ENCODE measurements at regions not wholly inside any gene's neighbourhood (a gene's known extent, or its start where the extent isn't known, plus 50 kb on each side); places are given as distances from the start of the nearest gene placed in this dataset.
"Not testable (repeated sequence)": the region's sequence is repeated elsewhere in the genome, so short reads cannot be mapped to it uniquely, and the experiment has no call there.

DNA sequence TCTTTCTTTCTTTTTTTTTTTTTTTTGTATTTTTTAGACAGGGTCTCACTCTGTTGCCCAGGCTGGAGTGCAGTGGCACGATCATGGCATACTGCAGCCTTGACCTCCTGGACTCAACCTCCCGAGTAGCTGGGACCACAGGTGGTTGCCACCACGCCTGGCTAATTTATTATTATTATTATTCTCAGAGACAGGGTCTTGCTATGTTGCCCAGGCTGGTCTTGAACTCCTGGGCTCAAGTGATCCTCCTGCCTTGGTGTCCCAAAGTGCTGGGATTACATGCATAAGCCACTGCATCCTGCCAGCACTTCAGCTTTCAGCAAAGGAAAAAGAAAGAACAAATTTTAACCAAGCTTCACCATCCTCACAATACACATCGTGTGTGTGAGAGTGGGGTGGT lies 97.9 kb upstream of the SERBP1 start:
- intact Hi-C loops (cut with micrococcal nuclease): no loop called here

DNA sequence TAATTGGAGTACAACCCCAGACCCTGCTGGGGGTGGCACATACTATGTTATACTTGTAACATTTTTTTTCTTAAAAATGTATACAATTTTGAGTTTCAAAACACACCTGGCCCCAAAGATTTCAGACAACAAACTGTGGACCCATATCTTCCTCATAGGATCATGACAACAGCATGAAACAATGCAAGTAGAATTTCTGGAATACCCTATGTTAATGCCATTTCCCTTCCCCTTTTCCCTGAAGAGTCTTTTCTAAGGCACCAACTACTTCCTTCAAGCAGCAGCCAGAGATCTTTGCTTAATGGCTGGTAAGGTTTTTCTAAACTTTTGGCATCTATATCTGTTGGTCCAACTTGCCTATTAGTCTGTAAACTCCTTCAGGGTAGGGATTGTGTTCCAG lies 99.9 kb upstream of the SERBP1 start:
- intact Hi-C loops (cut with micrococcal nuclease): no loop called here

DNA sequence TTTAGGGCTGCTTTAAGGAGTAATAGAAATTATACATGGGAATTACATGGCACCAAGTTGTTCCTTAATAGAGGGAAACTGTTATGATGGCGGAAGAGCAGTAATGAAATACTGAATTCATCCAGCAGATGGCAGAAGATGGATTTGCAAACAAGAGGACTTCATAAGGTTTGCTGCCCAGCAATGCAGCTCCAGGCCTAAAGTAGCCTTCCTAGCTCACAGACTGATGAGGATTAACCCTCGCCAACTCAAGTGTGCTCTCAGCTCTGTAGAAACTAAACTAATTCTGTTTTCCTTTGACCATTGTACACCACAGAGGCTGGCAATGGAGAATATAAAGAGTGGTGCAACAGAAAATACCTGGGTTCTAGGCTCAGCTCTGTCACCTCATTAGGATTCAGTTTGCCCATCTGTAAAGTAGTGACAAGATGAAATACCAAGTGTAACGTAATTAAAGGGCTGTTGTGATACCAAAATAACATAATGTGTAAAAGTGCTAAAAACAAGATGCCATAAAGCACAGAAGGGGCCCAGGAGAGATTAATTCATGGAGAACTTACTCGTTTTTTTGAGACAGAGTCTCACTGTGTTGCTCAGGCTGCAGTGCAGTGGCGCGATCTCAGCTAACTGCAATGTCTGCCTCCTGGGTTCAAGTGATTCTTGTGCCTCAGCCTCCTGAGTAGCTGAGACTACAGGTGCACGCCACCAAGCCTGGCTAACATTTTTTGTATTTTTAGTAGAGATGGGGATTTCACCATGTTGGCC lies 102.4 kb upstream of the SERBP1 start:
- intact Hi-C loops (cut with micrococcal nuclease): loop anchor here (1.0 kb wide), 1 partner anchor 228 kb away; no protein-coding TSS in a partner anchor

DNA sequence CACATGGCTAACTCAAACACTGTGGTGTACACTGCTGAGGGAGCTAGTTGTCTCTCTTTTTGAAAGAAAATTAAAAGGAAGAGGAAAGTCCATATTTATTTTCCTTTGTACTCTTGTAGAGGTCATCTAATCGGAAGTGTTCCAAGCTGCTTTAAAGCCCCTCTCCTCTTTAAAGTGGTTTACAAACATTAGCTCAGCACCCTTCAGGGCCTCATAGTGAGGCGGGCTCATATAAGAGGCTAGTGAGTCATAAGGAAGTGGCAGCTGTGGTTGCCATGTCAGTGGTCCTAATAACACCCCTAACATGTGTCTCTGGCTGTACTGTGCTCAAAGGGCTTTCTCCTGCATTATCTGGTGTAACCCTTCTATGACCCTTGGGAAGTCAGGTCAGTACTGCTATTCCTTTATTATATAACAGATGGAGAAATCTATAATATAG lies 104.4 kb upstream of the SERBP1 start:
- intact Hi-C loops (cut with micrococcal nuclease): no loop called here

DNA sequence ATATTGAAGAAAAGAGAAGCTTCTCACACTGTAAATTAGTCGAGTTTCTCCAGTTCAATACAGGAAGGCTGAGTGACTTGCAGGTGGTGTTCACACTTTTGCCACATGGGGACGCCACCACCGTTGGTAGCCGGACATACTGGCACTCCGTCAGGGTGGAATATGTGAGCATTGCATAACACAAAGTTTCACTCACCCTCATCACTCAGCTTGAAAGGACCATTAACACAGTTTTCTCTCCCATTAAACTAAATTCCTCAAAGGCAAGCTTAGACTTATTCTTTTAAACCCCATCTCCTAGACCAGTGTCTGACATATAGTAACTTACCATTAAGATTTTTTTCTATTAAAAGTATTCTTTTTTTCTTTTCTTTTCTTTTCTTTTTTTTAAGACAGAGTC lies 105.3 kb upstream of the SERBP1 start:
- intact Hi-C loops (cut with micrococcal nuclease): no loop called here

DNA sequence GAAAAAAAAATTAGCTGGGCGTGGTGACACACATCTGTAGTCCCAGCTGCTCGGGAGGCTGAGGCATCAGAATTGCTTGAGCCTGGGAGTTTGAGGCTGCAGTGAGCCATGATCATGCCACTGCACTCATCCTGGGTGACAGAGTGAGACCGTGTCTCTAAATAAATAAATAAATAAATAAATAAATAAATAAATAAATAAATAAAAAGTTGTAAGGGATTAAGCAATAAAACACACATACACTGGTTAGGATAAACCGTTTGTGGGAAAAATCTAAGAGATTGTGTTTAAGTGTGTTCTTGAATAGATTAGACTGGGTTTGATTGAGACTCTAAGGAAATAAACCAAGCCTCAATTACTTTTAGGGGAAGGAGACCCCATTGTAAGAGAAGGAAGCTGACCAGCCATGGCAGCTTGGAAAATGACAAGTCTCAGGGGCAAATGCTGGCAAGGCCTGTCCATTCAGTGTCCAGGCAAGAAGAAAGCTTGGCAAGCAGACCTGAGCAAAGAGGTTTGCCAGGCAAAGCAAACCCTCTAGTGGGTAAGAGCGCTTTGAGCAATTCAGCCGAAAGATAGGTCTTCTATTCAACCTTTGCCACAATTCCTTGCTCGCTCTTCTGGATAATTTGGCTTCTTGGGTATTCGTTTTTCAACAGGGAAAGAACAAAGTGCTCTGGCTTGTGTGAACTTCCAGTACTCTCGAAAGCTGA lies 106.9 kb upstream of the SERBP1 start:
- intact Hi-C loops (cut with micrococcal nuclease): no loop called here

DNA sequence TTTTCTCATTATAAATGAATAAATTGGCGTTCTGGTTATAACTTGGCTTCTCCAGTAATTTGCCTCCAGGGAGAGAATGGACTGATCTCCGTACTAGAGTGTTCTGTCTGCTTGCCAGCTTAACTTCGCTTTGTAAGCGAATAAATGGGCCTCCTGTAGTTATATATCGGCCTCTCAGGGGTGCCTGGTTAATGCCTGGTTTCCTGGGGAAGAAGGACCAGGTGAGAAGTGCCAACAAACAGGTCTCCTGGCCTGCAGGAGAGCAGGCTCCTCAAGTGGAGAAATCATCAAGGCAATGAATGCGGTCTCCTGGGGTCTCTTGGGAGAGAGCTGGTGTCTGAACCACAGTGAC lies 107.4 kb upstream of the SERBP1 start:
- intact Hi-C loops (cut with micrococcal nuclease): no loop called here

DNA sequence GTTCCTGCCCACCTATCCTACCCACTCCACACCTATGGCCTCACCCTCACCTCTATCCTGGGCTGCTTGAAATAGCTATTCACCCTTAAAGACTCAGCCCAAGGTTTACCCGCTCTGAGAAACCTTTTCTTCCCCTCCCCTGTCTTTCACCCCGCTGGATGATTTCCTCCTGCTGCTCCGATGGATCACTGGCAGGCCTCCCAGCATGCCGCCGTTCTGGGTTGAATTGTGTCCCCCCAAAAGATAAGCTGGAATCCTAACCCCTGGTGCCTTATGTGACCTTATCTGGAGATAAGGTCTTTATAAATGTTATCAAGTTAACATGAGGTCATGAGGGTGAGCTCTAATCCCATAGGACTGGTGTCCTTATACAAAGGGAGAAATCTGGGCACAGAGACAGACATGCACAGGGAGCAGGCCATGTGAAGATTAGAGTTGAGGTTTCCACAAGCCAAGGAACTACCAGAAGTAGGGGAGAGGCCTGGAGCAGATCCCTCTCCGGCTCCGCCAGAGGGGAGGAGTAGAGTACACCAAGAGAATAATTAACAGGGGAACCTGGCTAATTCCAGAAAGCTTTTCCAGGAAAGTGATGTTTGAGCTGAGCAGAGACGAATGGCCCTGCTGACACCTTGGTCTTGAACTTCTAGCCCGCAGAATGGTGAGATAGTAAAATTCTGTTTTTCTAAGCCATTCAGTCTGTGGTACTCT lies 110.0 kb upstream of the SERBP1 start:
- intact Hi-C loops (cut with micrococcal nuclease): no loop called here

DNA sequence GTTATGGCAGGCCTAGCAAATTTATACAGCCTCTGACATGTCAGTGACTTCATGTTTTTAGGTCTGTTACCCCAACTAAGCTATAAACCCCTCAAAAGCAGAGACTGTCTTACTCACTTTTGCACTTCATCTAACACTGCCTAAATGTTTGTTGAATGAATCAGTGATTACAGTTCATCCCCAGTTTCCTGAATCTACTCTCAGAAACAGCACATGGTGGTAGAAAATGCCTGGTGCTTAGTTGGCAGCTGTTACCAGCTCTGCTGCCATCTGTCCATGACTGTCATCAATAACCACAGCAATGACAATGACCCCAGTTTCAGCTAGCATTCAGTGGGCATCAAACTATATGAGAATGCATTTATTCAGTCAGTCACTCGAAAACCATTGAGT lies 110.5 kb upstream of the SERBP1 start:
- intact Hi-C loops (cut with micrococcal nuclease): no loop called here

DNA sequence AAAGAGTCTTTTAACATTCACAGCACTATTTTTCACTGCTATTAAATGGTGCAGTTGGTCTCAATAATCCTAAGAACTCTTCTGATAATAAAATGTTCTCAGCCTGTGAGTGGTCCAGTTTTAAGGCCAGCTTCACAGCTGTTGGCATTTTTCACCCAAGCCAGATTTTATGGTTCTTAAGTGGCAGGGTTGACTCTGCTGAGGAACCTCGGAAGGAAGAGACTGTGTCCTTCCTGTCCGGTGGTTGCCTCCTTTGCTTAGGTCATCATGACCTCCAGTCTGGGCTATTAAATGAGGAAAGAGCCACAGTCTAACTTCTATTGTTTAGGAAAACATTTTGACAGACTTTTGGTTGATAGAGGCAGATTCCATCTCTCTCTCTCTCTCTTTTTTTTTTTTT lies 112.5 kb upstream of the SERBP1 start:
- intact Hi-C loops (cut with micrococcal nuclease): no loop called here

DNA sequence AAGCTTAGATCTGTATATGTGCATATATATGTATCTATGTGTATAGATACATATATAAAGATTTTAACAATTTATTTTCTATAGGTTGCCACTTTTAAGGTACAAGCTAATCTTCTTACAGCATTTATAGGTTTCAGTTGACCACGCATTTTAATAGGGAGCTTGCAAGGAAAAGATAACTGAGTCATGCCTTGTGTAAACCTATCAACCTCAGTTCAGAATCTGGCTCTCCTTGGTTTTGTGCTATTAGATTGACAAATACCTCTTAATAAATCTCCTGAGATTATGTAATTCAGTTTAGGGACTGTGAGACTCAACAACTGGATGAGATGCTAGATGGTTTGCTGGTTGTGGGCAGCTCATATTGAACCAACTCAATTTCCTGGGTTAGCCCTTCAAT lies 114.7 kb upstream of the SERBP1 start:
- intact Hi-C loops (cut with micrococcal nuclease): no loop called here

DNA sequence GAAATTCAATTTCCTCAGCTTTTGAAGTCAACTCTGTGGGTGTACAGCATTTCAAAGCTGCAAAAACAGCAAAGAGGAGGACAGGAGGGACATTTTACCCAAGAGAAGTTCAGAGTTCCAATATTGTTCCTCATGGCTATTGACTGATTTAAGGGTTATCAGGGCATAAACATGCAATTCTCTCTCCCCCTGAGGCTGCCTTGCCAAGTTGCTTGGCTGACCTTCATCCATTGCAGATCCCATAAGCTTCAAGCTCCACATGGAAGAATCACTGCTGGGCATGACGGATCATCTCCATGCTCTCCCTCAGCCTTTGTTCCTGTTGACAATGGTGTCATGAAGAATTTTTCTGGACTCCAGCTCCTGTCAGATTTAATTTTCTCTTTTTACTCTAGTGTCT lies 115.2 kb upstream of the SERBP1 start:
- intact Hi-C loops (cut with micrococcal nuclease): no loop called here

DNA sequence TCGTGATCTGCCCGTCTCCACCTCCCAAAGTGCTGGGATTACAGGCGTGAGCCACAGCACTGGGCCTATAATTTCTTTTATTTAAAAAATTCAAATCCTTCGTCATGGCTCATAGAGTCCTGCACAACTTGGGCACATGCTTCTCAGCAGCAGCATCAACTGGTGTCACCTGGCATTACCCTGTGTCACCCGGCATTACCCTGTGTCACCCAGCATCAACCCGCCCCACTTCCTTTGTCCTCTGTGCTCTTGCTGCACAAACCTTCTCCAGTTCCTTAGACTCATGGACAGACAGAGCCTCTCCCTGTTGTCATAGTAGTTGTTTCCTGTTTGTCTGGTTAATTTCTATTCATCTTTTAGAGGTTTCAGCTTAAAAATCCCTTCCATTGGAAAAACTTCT lies 121.2 kb upstream of the SERBP1 start:
- intact Hi-C loops (cut with micrococcal nuclease): no loop called here

DNA sequence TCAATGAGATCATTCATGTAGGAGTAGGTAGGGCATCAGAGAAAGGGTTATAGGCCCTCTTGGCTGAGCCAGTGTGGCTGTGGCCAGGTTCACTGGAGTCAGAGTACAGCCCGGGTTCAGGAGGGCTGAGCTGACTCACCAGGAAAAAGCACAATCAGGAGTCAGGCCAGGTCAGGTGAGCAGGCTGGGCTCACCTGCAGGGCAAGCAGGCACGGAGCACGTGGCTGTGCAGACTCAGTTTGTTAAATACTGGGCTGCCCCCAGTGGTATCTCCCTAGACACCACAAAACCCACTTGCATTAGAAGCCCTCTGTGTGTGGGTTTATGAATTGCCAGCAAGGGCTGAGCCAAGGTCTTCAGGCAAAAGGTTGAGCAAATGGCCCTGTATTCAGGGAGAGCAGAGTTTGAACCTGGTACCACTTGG lies 122.1 kb upstream of the SERBP1 start:
- intact Hi-C loops (cut with micrococcal nuclease): no loop called here

DNA sequence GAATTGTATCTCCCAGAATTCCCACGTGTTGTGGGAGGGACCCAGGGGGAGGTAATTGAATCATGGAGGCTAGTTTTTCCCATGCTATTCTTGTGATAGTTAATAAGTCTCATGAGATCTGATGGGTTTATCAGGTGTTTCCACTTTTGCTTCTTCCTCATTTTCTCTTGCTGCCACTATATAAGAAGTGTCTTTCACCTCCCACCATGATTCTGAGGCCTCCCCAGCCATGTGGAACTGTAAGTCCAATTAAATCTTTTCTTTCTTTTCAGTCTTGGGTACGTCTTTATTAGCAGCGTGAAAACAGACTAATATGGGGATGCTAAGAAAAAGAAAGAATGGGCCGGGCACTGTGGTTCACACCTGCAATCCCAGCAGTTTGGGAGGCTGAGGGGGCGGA lies 124.0 kb upstream of the SERBP1 start:
- intact Hi-C loops (cut with micrococcal nuclease): not testable (repeated sequence)

DNA sequence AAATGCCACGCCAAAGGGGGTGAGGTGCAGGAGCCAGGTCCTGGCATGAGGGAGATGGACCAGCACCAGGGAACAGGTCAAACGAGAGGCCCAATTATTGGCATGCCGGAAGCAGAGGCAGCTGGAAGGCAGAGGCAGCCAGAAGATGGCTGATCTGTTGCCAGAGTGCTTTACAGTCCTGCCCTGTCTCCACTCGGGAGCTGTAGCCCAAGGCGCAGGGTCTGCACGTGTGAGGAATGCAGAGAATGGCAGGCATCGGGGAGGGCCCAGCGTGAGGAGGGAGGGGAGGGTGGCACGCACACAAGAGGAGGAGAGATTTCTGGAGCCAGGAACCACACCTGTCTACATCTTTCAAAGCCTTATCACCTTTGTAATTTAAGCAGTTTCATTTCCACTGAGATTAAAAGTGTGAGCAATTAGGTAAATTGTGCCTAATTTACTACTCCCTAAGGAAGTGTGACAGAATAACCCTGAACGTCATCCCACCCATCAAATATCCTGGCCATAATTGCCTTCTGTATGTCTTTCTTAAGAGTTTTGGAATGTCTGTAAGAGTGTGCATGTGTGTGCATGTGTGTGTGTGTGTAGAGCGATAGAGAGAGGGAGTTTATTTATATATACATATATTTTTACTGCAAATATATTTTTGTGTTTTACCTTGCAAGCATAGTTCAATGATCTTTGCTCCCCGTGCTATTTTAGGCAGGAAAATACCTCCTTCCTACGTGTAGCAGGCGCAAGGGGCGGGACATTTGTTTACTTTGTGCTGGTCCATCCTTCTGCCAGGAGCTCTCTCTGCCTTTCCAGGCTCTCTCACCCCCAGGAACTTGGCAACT lies 125.5 kb upstream of the SERBP1 start:
- intact Hi-C loops (cut with micrococcal nuclease): no loop called here

DNA sequence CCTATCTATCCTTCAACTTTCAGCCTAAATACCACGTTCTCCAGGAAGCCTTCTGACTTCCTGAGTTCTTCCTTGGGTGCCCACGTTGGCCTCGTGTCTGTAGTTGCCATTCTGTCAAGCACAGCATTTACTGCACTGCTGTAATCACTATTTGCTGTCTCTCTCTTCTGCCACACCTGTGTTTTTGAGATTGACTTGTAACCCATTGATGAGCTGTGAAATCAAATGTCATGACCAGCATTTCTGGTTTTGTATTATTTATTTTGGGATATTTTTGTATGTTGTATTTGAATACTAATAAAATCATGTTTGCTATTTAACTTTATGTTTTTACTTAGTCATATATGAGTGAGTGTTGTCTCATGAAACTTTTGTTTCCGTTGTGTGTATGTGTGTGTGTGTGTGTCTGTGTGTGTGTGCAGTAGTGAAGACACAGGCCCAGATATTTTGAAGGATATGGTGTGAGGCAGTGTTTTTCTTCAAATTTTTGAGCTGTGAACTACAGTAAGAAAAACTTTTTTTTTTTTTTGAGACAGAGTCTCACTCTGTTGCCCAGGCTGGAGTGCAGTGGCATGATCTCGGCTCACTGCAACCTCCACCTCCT lies 126.2 kb upstream of the SERBP1 start:
- intact Hi-C loops (cut with micrococcal nuclease): no loop called here

DNA sequence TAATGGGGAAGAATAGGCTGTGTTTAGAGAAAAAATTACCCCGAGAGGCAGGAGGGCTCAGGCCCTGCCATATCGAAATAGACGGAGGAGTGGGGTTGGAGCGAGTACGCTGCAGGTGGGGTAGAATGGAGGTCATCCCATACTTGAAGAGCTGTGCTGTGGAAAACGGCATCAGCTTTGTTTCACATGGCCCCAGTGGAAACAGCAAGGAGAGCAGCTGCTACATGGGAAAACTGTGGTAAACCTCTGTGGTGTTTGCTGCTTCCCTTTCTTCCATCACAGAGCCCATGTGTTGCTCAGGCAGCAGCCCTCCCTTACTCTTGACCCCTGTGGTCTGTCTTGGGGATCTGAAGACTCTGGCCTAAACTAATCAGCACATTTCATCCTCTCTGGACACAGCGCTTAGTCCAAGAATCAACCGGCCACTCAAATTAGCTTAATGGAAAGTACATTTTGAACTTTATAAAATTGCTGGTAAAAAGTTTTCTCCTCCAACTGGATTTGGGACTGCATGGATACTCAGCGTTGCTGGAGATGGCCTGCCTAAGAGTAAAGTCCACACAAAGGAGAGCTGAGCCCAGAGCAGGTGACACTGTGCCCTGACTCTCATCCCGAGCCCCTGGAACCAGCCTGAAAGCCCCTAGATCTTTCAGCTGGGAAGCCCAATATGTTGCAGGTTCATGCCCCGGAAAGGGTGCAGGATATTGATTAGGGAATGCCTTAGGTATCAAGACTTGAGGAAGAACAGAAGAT lies 127.1 kb upstream of the GADD45A start:
- intact Hi-C loops (cut with micrococcal nuclease): no loop called here

DNA sequence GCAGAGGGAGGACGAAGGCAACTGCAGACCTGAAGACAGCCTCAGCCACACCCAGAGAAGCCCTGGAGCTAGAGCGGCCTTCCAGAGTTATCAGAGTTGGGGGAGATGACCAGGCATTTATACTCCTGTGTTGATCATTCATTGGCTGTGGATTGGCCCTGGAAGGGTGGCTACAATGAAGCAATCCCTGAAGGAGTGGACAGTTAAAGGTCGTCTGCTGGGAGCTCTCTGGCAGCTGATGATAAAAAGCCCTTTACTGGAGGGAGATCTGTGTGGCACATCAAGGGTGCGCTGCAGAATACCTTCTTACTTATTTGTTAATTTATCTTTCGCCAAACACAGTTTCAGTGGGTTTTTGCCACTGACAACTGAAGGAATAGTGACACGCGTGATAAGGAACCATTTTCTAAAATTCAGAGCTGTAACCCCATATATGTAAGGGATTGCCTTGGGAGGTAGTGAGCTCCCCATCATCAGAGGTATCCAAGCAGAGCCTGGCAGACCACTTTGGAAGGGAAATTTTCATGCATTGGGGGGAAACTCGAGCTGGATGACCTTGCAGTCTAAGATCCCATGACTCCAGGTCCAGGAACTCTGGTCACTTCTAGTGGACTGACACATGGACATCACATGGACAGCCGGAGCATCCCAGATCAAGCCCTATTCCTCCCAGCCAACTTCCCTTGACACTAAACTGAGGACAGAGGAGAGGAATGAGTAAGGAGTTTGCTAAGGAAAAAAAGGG lies 126.4 kb upstream of the GADD45A start:
- intact Hi-C loops (cut with micrococcal nuclease): no loop called here

DNA sequence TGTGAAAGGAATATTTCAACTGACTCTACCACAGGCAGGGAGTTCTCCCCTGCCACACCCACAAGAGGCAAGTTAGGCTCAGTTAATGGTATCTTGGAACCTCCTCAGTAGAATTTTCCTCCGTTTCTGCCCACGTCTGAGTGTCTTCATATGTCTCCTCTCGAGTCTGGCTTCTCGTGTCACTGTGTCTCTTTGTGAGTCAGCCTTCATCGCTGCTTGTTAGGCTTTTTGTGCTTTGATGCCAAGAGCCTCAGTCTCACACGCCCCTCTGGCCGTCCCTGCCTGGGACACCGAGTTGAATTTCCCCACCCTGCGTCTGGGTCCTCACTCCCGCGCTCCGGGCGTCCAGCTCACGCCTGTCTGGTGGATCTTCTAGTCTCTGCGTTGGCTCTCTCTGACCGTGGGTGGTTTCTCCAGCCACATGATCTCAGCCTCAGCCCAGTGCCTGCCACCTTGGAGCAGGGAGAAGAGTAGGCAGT lies 125.7 kb upstream of the GADD45A start:
- intact Hi-C loops (cut with micrococcal nuclease): no loop called here
